ENCODE measurements at regions not wholly inside any gene's neighbourhood (a gene's known extent, or its start where the extent isn't known, plus 50 kb on each side); places are given as distances from the start of the nearest gene placed in this dataset.
"Not testable (repeated sequence)": the region's sequence is repeated elsewhere in the genome, so short reads cannot be mapped to it uniquely, and the experiment has no call there.

DNA sequence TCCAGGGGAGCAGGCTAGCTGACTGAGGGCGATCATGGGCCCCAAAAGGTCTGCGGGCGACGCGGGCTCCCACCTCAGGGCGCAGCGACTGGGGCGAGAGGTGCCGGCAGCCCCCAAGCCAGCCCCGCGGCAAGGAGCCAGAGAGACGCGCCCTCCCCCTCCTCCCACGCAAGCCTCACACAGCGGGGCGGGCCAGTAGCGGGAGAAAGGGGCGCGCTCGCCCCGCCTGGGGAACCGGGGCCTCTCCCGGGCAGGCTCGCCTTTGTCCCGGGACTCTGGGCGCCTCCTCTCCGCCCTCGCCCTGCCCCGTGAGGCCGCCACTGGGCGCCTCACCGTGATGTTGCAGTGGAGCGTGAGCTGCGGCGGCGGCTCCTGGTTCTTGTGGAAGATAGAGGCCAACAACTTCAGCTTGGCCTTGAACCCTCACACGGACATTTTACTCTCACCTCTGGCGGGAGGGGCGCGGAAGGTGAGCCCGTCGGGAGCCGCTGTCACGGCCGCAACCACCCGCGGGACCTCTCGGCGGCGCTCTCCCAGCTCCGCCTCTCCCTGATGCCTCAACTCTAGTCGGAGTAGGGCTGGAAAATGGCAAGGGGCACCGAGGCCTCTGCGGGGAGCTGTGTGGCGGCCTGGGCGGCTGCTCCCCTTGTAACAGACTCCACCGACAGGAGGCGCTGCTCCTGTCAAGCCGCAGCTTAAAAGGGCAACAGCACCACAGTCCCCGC lies 100.5 kb upstream of the ZSCAN2 start:
- H3K36me3 ChIP-seq (ENCODE audit: insufficient read depth, low read length); H3K36me3 Mint-ChIP-seq (ENCODE audit: low read depth); ATAC-seq (ENCODE audit: poor library complexity); intact Hi-C loops (cut with DNase I, micrococcal nuclease); H3K9me3 Mint-ChIP-seq; POLR2A ChIA-PET; H3K4me3 ChIP-seq (ENCODE audit: low read length); H3K27me3 Mint-ChIP-seq; H3K9me3 ChIP-seq (ENCODE audit: control insufficient read depth in 1 of 2, insufficient read depth in 1 of 2, low read length in 2 of 2); H3K27ac Mint-ChIP-seq; H3K27me3 ChIP-seq (ENCODE audit: control insufficient read depth in 1 of 2, insufficient read depth in 2 of 2, low read length in 2 of 2); CTCF ChIA-PET; H3K4me3 Mint-ChIP-seq; H3K4me1 Mint-ChIP-seq (ENCODE audit: low read depth); H3K4me1 ChIP-seq (ENCODE audit: insufficient read depth, low read length); H3K27ac ChIP-seq (ENCODE audit: low read depth in 1 of 2, low read length in 2 of 2): not testable (repeated sequence)
- DNase-seq = peak in 8 of 14 experiments; percentile 0 to 47 (median 16)

GRCh38 chr15:84503101-84503500 lies 97.7 kb upstream of the ZSCAN2 start:
- H3K9me3 Mint-ChIP-seq; H3K27ac Mint-ChIP-seq; H3K4me3 ChIP-seq (ENCODE audit: low read length); DNase-seq; H3K4me1 ChIP-seq (ENCODE audit: insufficient read depth, low read length); CTCF ChIA-PET; H3K4me1 Mint-ChIP-seq (ENCODE audit: low read depth); H3K9me3 ChIP-seq (ENCODE audit: control insufficient read depth in 1 of 2, insufficient read depth in 1 of 2, low read length in 2 of 2); H3K4me3 Mint-ChIP-seq; H3K36me3 Mint-ChIP-seq (ENCODE audit: low read depth); ATAC-seq (ENCODE audit: poor library complexity); POLR2A ChIA-PET; H3K27me3 ChIP-seq (ENCODE audit: control insufficient read depth in 1 of 2, insufficient read depth in 2 of 2, low read length in 2 of 2); intact Hi-C loops (cut with DNase I, micrococcal nuclease); H3K36me3 ChIP-seq (ENCODE audit: insufficient read depth, low read length); H3K27ac ChIP-seq (ENCODE audit: low read depth in 1 of 2, low read length in 2 of 2); H3K27me3 Mint-ChIP-seq: not testable (repeated sequence)

GRCh38 chr15:84505552-84505951 lies 95.3 kb upstream of the ZSCAN2 start:
- CTCF ChIA-PET; H3K4me3 ChIP-seq (ENCODE audit: low read length); ATAC-seq (ENCODE audit: poor library complexity); POLR2A ChIA-PET; H3K4me3 Mint-ChIP-seq; DNase-seq; H3K9me3 Mint-ChIP-seq; H3K27me3 ChIP-seq (ENCODE audit: control insufficient read depth in 1 of 2, insufficient read depth in 2 of 2, low read length in 2 of 2); H3K9me3 ChIP-seq (ENCODE audit: control insufficient read depth in 1 of 2, insufficient read depth in 1 of 2, low read length in 2 of 2); H3K4me1 Mint-ChIP-seq (ENCODE audit: low read depth); H3K4me1 ChIP-seq (ENCODE audit: insufficient read depth, low read length); H3K36me3 ChIP-seq (ENCODE audit: insufficient read depth, low read length); H3K36me3 Mint-ChIP-seq (ENCODE audit: low read depth); intact Hi-C loops (cut with DNase I, micrococcal nuclease); H3K27ac Mint-ChIP-seq; H3K27me3 Mint-ChIP-seq; H3K27ac ChIP-seq (ENCODE audit: low read depth in 1 of 2, low read length in 2 of 2): not testable (repeated sequence)

DNA sequence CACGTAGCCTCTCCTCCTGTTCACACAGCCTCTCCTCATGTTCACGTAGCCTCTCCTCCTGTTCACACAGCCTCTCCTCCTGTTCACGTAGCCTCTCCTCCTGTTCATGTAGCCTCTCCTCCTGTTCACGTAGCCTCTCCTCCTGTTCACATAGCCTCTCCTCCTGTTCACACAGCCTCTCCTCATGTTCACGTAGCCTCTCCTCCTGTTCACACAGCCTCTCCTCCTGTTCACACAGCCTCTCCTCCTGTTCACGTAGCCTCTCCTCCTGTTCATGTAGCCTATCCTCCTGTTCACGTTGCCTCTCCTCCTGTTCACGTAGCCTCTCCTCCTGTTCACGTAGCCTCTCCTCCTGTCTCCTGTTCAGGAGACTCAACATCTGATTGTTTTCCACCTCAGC lies 88.5 kb upstream of the ZSCAN2 start:
- H3K4me3 Mint-ChIP-seq; CTCF ChIA-PET; H3K27me3 Mint-ChIP-seq; H3K4me1 Mint-ChIP-seq (ENCODE audit: low read depth); H3K27me3 ChIP-seq (ENCODE audit: control insufficient read depth in 1 of 2, insufficient read depth in 2 of 2, low read length in 2 of 2); intact Hi-C loops (cut with DNase I, micrococcal nuclease); H3K9me3 ChIP-seq (ENCODE audit: control insufficient read depth in 1 of 2, insufficient read depth in 1 of 2, low read length in 2 of 2); POLR2A ChIA-PET; H3K36me3 ChIP-seq (ENCODE audit: insufficient read depth, low read length); H3K27ac Mint-ChIP-seq; ATAC-seq (ENCODE audit: poor library complexity); H3K27ac ChIP-seq (ENCODE audit: low read depth in 1 of 2, low read length in 2 of 2); H3K9me3 Mint-ChIP-seq; H3K36me3 Mint-ChIP-seq (ENCODE audit: low read depth); DNase-seq; H3K4me3 ChIP-seq (ENCODE audit: low read length); H3K4me1 ChIP-seq (ENCODE audit: insufficient read depth, low read length): not testable (repeated sequence)

GRCh38 chr15:84516773-84517172 lies 84.0 kb upstream of the ZSCAN2 start:
- H3K36me3 ChIP-seq (ENCODE audit: insufficient read depth, low read length); H3K4me1 Mint-ChIP-seq (ENCODE audit: low read depth); ATAC-seq (ENCODE audit: poor library complexity); H3K9me3 Mint-ChIP-seq; H3K27me3 ChIP-seq (ENCODE audit: control insufficient read depth in 1 of 2, insufficient read depth in 2 of 2, low read length in 2 of 2); H3K4me3 ChIP-seq (ENCODE audit: low read length); POLR2A ChIA-PET; H3K27me3 Mint-ChIP-seq; H3K4me1 ChIP-seq (ENCODE audit: insufficient read depth, low read length); DNase-seq; H3K4me3 Mint-ChIP-seq; intact Hi-C loops (cut with DNase I, micrococcal nuclease); H3K36me3 Mint-ChIP-seq (ENCODE audit: low read depth); H3K27ac Mint-ChIP-seq; H3K9me3 ChIP-seq (ENCODE audit: control insufficient read depth in 1 of 2, insufficient read depth in 1 of 2, low read length in 2 of 2); CTCF ChIA-PET; H3K27ac ChIP-seq (ENCODE audit: low read depth in 1 of 2, low read length in 2 of 2): not testable (repeated sequence)

- H3K27me3 ChIP-seq (ENCODE audit: control insufficient read depth in 1 of 2, insufficient read depth in 2 of 2, low read length in 2 of 2); H3K4me1 ChIP-seq (ENCODE audit: insufficient read depth, low read length); H3K4me1 Mint-ChIP-seq (ENCODE audit: low read depth); CTCF ChIA-PET; H3K4me3 ChIP-seq (ENCODE audit: low read length); H3K27ac ChIP-seq (ENCODE audit: low read depth in 1 of 2, low read length in 2 of 2); H3K27ac Mint-ChIP-seq; intact Hi-C loops (cut with DNase I, micrococcal nuclease); H3K4me3 Mint-ChIP-seq; H3K36me3 ChIP-seq (ENCODE audit: insufficient read depth, low read length); H3K9me3 ChIP-seq (ENCODE audit: control insufficient read depth in 1 of 2, insufficient read depth in 1 of 2, low read length in 2 of 2); H3K27me3 Mint-ChIP-seq; H3K36me3 Mint-ChIP-seq (ENCODE audit: low read depth); H3K9me3 Mint-ChIP-seq; POLR2A ChIA-PET: not testable (repeated sequence)
- DNase-seq (peak in 1 of 14 experiments; percentile 18), ATAC-seq (ENCODE audit: poor library complexity) (peak; percentile 62)
Observed at GRCh38 chr15:84525491-84526344, 75.1 kb upstream of the ZSCAN2 start.

DNA sequence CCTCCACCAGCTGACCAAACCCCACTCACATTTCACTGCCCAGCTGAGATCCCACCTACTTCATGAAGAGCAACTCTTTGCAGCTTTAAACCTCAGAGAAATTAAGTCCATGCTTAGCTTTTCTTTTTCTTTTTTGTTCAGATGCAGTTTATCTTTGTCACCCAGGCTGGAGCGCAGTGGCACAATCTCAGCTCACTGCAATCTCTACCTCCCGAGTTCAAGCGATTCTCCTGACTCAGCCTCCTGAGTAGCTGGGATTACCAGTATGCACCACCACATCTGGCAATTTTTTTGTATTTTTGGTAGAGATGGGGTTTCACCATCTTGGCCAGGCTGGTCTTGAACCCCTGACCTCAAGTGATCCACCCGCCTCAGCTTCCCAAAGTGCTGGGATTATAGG lies 70.1 kb upstream of the ZSCAN2 start:
- H3K36me3 ChIP-seq (ENCODE audit: insufficient read depth, low read length); H3K27ac Mint-ChIP-seq; intact Hi-C loops (cut with DNase I, micrococcal nuclease); H3K36me3 Mint-ChIP-seq (ENCODE audit: low read depth); H3K4me1 ChIP-seq (ENCODE audit: insufficient read depth, low read length); H3K4me3 Mint-ChIP-seq; H3K27ac ChIP-seq (ENCODE audit: low read depth in 1 of 2, low read length in 2 of 2); POLR2A ChIA-PET; H3K4me3 ChIP-seq (ENCODE audit: low read length); H3K9me3 ChIP-seq (ENCODE audit: control insufficient read depth in 1 of 2, insufficient read depth in 1 of 2, low read length in 2 of 2); H3K27me3 Mint-ChIP-seq; H3K27me3 ChIP-seq (ENCODE audit: control insufficient read depth in 1 of 2, insufficient read depth in 2 of 2, low read length in 2 of 2); DNase-seq; CTCF ChIA-PET; H3K9me3 Mint-ChIP-seq; ATAC-seq (ENCODE audit: poor library complexity): not testable (repeated sequence)
- peaks cover 16% of the 10 kb centered on the region for H3K4me1 Mint-ChIP-seq (ENCODE audit: low read depth)
